MM.1S (cell line): ENCODE measurements at regions not wholly inside any gene's neighbourhood (a gene's known extent, or its start where the extent isn't known, plus 50 kb on each side); places are given as distances from the start of the nearest gene placed in this dataset.

Experiments used
- DNase-seq: peaks from one replicate; pipeline ENCODE4 v3.0.0-alpha.2; 2015
- H2AFZ ChIP-seq: fragments of 300-600 bp; sonication (generic); 2 replicates; pipeline ENCODE4 v1.6.0; 2016; ENCODE audit warnings: antibody characterized with exemption, low read length
- H3F3A ChIP-seq: fragments of 300-600 bp; sonication (generic); 2 replicates; pipeline ENCODE4 v1.6.1; 2016; ENCODE audit warnings: mild to moderate bottlenecking, antibody characterized with exemption, low read length, moderate library complexity, mixed read lengths; ENCODE audit not compliant: insufficient read depth
- H3K27ac ChIP-seq: fragments of 300-600 bp; sonication (generic); 2 replicates; pipeline ENCODE4 v1.5.1; 2016; ENCODE audit warnings: mild to moderate bottlenecking, low read length
- H3K27me3 ChIP-seq: fragments of 300-600 bp; sonication (generic); replicated peaks from 2 replicates; pipeline ENCODE4 v1.6.0; 2016; ENCODE audit warnings: low read length; ENCODE audit not compliant: insufficient read depth
- H3K36me3 ChIP-seq: fragments of 300-600 bp; sonication (generic); replicated peaks from 2 replicates; pipeline ENCODE4 v1.6.1; 2016; ENCODE audit warnings: mild to moderate bottlenecking, low read length, mixed read lengths; ENCODE audit not compliant: insufficient read depth
- H3K4me1 ChIP-seq: fragments of 300-600 bp; sonication (generic); 2 replicates; pipeline ENCODE4 v1.6.1; 2016; ENCODE audit warnings: low read length, mixed read lengths
- H3K4me2 ChIP-seq: fragments of 300-600 bp; sonication (generic); 2 replicates; pipeline ENCODE4 v1.6.0; 2016; ENCODE audit warnings: low read depth, low read length
- H3K4me3 ChIP-seq: fragments of 300-600 bp; sonication (generic); 2 replicates; pipeline ENCODE4 v1.5.1; 2016; ENCODE audit warnings: low read length, mixed read lengths
- H3K79me2 ChIP-seq: fragments of 300-600 bp; sonication (generic); 2 replicates; pipeline ENCODE4 v1.6.1; 2016; ENCODE audit warnings: mixed run types, low read length, mixed read lengths
- H3K9ac ChIP-seq: fragments of 300-600 bp; sonication (generic); 2 replicates; pipeline ENCODE4 v1.6.1; 2016; ENCODE audit warnings: low read length, mixed read lengths
- H3K9me2 ChIP-seq: fragments of 300-600 bp; sonication (generic); replicated peaks from 2 replicates; pipeline ENCODE4 v1.6.1; 2016; ENCODE audit warnings: mild to moderate bottlenecking, low read length, mixed read lengths; ENCODE audit not compliant: insufficient read depth
- H3K9me3 ChIP-seq: fragments of 300-600 bp; sonication (generic); replicated peaks from 2 replicates; pipeline ENCODE4 v1.6.1; 2016; ENCODE audit warnings: mild to moderate bottlenecking, low read length, mixed read lengths; ENCODE audit not compliant: insufficient read depth
- H4K20me1 ChIP-seq: fragments of 300-600 bp; sonication (generic); 2 replicates; pipeline ENCODE4 v1.6.1; 2016; ENCODE audit warnings: mild to moderate bottlenecking, low read length, moderate library complexity, mixed read lengths; ENCODE audit not compliant: insufficient read depth
- EZH2 ChIP-seq: fragments of 300-600 bp; sonication (generic); optimal IDR thresholded peaks from 2 replicates; pipeline ENCODE3; 2017; ENCODE audit warnings: low read depth, mild to moderate bottlenecking, antibody characterized with exemption, low read length, mixed read lengths
- EZH2phosphoT487 ChIP-seq: fragments of 300-600 bp; sonication (generic); IDR thresholded peaks from 2 replicates; pipeline ENCODE4 v1.6.1; 2018; ENCODE audit warnings: antibody characterized with exemption, low read length
- TF ChIP-seq, protein P1 (sequence below): fragments of 300-600 bp; sonication (generic); IDR thresholded peaks from 2 replicates; pipeline ENCODE4 v1.5.1; 2016; ENCODE audit warnings: antibody characterized with exemption, low read length, mixed read lengths

DNA sequence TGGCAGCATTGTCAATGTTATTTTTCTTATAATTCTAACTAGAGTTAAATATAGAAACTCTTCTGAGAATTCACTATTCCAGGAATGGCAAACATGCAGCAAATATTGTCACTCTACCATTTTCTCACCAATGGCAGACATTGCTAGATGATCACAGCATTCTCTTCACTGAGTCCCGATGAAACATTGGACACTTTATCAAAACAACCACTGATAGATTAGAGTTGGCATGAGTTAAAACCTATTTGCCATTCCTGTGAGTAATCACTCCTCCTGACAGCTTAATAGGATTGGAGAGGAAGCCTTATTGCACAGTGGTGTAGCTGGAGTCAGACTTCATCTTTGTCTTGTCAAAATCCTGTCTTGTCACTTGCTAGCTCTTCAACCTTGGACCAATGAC is 163.9 kb upstream of the THUMPD2 start:
- Histone ChIP-seq H3K4me1 (no peaks in the 10 kb centered on the region), H3K9me3 (no peaks in the 10 kb centered on the region), H3K4me3 (no peak overlapping the region), H3K27ac (no peak overlapping the region), H3K27me3 (no peaks in the 10 kb centered on the region), H3K9me2 (no peaks in the 10 kb centered on the region), H2AFZ (no peak overlapping the region), H3F3A (no peaks in the 10 kb centered on the region), H3K79me2 (no peaks in the 10 kb centered on the region), H3K4me2 (no peak overlapping the region), H3K36me3 (no peaks in the 10 kb centered on the region), H3K9ac (no peak overlapping the region), H4K20me1 (no peaks in the 10 kb centered on the region)
- no peak for DNase-seq
- TF ChIP-seq, protein P1, sequence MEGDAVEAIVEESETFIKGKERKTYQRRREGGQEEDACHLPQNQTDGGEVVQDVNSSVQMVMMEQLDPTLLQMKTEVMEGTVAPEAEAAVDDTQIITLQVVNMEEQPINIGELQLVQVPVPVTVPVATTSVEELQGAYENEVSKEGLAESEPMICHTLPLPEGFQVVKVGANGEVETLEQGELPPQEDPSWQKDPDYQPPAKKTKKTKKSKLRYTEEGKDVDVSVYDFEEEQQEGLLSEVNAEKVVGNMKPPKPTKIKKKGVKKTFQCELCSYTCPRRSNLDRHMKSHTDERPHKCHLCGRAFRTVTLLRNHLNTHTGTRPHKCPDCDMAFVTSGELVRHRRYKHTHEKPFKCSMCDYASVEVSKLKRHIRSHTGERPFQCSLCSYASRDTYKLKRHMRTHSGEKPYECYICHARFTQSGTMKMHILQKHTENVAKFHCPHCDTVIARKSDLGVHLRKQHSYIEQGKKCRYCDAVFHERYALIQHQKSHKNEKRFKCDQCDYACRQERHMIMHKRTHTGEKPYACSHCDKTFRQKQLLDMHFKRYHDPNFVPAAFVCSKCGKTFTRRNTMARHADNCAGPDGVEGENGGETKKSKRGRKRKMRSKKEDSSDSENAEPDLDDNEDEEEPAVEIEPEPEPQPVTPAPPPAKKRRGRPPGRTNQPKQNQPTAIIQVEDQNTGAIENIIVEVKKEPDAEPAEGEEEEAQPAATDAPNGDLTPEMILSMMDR, result no peak
- no peak for TF ChIP-seq EZH2
- no peak for TF ChIP-seq EZH2phosphoT487

GRCh38 chr2:39938035-39938835 is 159.2 kb upstream of the THUMPD2 start:
- no peaks in the 10 kb centered on the region for H3K4me1 ChIP-seq
- H3K4me2 ChIP-seq, result no peak overlapping the region
- no peaks in the 10 kb centered on the region for H4K20me1 ChIP-seq
- DNase-seq, result no peak
- no peaks in the 10 kb centered on the region for H3K27me3 ChIP-seq
- no peaks in the 10 kb centered on the region for H3K9me2 ChIP-seq
- no peak overlapping the region for H3K4me3 ChIP-seq
- H3K9me3 ChIP-seq, result no peaks in the 10 kb centered on the region
- TF ChIP-seq EZH2 (no peak), EZH2phosphoT487 (no peak)
- TF ChIP-seq, protein P1, result no peak
- no peaks in the 10 kb centered on the region for H3K79me2 ChIP-seq
- no peak overlapping the region for H3K27ac ChIP-seq
- H3F3A ChIP-seq, result no peaks in the 10 kb centered on the region
- H3K9ac ChIP-seq, result no peak overlapping the region
- no peaks in the 10 kb centered on the region for H3K36me3 ChIP-seq
- H2AFZ ChIP-seq, result no peak overlapping the region

- H3F3A ChIP-seq, result no peaks in the 10 kb centered on the region
- no peaks in the 10 kb centered on the region for H4K20me1 ChIP-seq
- H3K9ac ChIP-seq, result no peak overlapping the region
- H3K9me3 ChIP-seq, result no peaks in the 10 kb centered on the region
- no peaks in the 10 kb centered on the region for H3K4me1 ChIP-seq
- H3K79me2 ChIP-seq, result no peaks in the 10 kb centered on the region
- no peaks in the 10 kb centered on the region for H3K9me2 ChIP-seq
- H3K4me3 ChIP-seq, result no peak overlapping the region
- no peaks in the 10 kb centered on the region for H3K27me3 ChIP-seq
- TF ChIP-seq EZH2phosphoT487 (no peak), EZH2 (no peak)
- TF ChIP-seq, protein P1, result no peak
- H3K27ac ChIP-seq, result no peak overlapping the region
- no peak overlapping the region for H2AFZ ChIP-seq
- no peak overlapping the region for H3K4me2 ChIP-seq
- no peak for DNase-seq
- H3K36me3 ChIP-seq, result no peaks in the 10 kb centered on the region
These were observed 158.6 kb upstream of the THUMPD2 start for GRCh38 chr2:39937621-39938020.
